Skeletal muscle cell (primary cell): ENCODE measurements at regions not wholly inside any gene's neighbourhood (a gene's known extent, or its start where the extent isn't known, plus 50 kb on each side); places are given as distances from the start of the nearest gene placed in this dataset.

Source experiments
- DNase-seq: peaks from one replicate; pipeline ENCODE4 v3.0.0-alpha.2; 2010; ENCODE audit warnings: low read depth
- H3K4me3 ChIP-seq: 2 replicates; pipeline ENCODE4 v1.5.1; 2011; ENCODE audit warnings: low read depth, mild to moderate bottlenecking, control low read depth, low read length, moderate library complexity

DNA sequence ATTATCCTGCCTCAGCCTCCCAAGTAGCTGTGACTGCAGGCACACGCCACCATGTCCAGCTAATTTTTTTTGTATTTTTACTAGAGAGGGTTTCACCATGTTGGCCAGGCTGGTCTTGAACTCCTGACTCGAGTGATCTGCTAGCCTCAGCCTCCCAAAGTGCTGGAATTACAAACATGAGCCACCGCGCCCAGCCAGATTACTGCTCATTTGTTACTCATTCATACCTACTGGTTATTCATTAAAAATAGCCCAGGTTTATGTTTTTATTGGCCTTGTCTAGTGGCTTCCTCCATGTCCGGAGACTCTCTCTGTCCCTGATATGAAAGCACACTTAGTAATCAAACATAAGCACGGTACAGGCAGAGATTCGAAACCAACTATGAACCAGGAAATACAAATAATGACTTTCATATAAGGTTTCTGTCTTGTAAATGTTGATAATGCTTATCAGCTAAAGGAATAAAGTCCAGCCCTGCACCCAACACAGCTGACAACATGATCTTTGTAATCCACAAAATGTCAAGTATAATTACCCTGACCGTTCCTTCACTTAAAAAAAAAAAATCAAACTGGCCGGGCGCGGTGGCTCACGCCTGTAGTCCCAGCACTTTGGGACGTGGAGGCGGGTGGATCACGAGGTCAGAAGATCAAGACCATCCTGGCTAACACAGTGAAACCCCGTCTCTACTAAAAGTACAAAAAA is 50.4 kb upstream of the CXADR start:
- no peak for DNase-seq
- no peak overlapping the region for H3K4me3 ChIP-seq
